ENCODE measurements at regions not wholly inside any gene's neighbourhood (a gene's known extent, or its start where the extent isn't known, plus 50 kb on each side); places are given as distances from the start of the nearest gene placed in this dataset.

DNA sequence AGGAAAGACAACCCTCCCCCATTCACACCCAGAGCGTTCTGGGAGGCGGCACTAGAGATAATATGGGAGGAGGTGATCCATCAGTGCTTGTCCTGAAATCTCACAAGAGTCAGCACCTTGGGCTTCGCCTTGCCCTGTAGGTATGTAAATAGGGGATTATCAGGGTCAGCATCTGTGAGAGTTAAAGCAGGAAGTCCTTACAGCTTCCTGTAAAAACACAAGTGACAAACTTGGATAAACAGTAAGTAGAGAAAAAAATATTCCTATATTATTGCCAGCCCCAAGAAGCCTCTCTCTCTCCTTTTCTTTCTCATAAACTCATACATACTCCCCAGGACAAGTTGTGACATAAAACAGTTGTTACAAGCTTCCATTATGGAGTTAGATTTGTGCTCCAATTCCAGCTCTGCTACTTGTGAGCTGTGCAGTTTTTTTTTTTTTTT, 187.7 kb downstream of the MAF start:
- TF ChIP-seq GATA2 (IDR thresholded peaks at IDR 0.05; ENCODE audit: low read depth, low read length) (no peak), GATA3 (IDR thresholded peaks at IDR 0.05; ENCODE audit: low read depth, low read length) (no peak)
